ENCODE measurements at regions not wholly inside any gene's neighbourhood (a gene's known extent, or its start where the extent isn't known, plus 50 kb on each side); places are given as distances from the start of the nearest gene placed in this dataset.

DNA sequence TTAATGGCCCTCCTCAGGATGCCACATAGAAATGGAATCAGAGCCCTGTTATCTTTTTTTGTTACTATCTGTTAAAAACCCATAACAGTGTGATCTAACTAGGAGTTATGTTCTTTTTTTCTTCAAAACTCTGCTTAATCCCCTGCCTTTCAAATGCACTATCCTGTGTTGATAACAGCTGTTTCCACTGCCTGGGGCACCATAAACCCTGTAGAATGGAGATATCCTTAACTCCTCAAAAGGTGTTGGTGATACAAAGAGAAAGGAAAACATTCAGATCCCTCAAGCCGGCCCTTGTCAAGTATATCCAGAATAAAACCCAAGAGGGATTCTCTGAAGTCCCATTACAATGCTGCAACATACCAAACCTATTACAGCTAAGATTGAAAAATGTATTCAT lies 108.6 kb downstream of the ACTRT1 start:
- TF ChIP-seq EZH2 (IDR thresholded peaks at IDR 0.05; ENCODE audit: low read depth, unreplicated experiment) (no peak), EZH2phosphoT487 (IDR thresholded peaks at IDR 0.05; ENCODE audit: unreplicated experiment) (no peak), CTCF (conservative IDR thresholded peaks at IDR 0.05; ENCODE audit: low read depth in 2 of 2) (no peak), REST (IDR thresholded peaks at IDR 0.05; ENCODE audit: unreplicated experiment) (no peak), CREB1 (CRISPR knock-in tag; IDR thresholded peaks at IDR 0.05; ENCODE audit: low read depth) (no peak), POLR2AphosphoS5 (IDR thresholded peaks at IDR 0.05; ENCODE audit: low read depth) (no peak), JUNB (IDR thresholded peaks at IDR 0.05; ENCODE audit: unreplicated experiment) (no peak), ZNF331 (CRISPR knock-in tag; IDR thresholded peaks at IDR 0.05; ENCODE audit: low read depth) (no peak), ZNF114 (CRISPR knock-in tag; IDR thresholded peaks at IDR 0.05) (no peak), STAT1 (IDR thresholded peaks at IDR 0.05; ENCODE audit: unreplicated experiment) (no peak)

All from GM23338 (cell line).